Small intestine (tissue), 7 donors: ENCODE measurements at regions not wholly inside any gene's neighbourhood (a gene's known extent, or its start where the extent isn't known, plus 50 kb on each side); places are given as distances from the start of the nearest gene placed in this dataset.
"Not testable (repeated sequence)": the region's sequence is repeated elsewhere in the genome, so short reads cannot be mapped to it uniquely, and the experiment has no call there.

ENCODE experiments used
- DNase-seq, 2 donors: peaks; one replicate each; pipeline versions ENCODE4 v3.0.0 to v3.0.0-alpha.2; 2013
- FAIRE-seq: peaks from 2 replicates; lab custom pipeline; 2012; peaks lifted over from hg19 to GRCh38; lab: Jason Lieb, UNC
- H3K27ac ChIP-seq, 3 donors: one replicate each; pipeline ENCODE4 v1.5.1; 2013; ENCODE audit warnings: low read length in 2 of 3, mild to moderate bottlenecking in 2 of 3, control low read depth in 1 of 3, inconsistent platforms in 1 of 3, low read depth in 1 of 3, moderate library complexity in 1 of 3
- H3K27me3 ChIP-seq, 3 donors: one replicate each; pipeline ENCODE4 v1.6.1; 2013; ENCODE audit warnings: low read length in 3 of 3, inconsistent platforms in 1 of 3; ENCODE audit not compliant: control insufficient read depth in 3 of 3, insufficient read depth in 3 of 3
- H3K36me3 ChIP-seq, 3 donors: one replicate each; pipeline ENCODE4 v1.6.1; 2013; ENCODE audit warnings: low read length in 3 of 3, inconsistent platforms in 1 of 3, low read depth in 1 of 3, mild to moderate bottlenecking in 1 of 3, moderate library complexity in 1 of 3; ENCODE audit not compliant: control insufficient read depth in 3 of 3, insufficient read depth in 2 of 3
- H3K4me1 ChIP-seq, 3 donors: one replicate each; pipeline ENCODE4 v1.6.1; 2013; ENCODE audit warnings: low read length in 2 of 3, inconsistent platforms in 1 of 3, low read depth in 1 of 3, mild to moderate bottlenecking in 1 of 3, moderate library complexity in 1 of 3; ENCODE audit not compliant: control insufficient read depth in 3 of 3, insufficient read depth in 2 of 3
- H3K4me3 ChIP-seq, 3 donors: one replicate each; pipeline ENCODE4 v1.5.1; 2013; ENCODE audit warnings: low read length in 3 of 3, control low read depth in 1 of 3, inconsistent platforms in 1 of 3, low read depth in 1 of 3, mild to moderate bottlenecking in 1 of 3, moderate library complexity in 1 of 3
- H3K9me3 ChIP-seq, 2 donors: one replicate each; pipeline ENCODE4 v1.6.1; 2013; ENCODE audit warnings: low read depth in 1 of 2, low read length in 1 of 2; ENCODE audit not compliant: control insufficient read depth in 2 of 2, insufficient read depth in 1 of 2
- WGBS, 3 donors: extraction: QIAGEN DNeasy Blood & Tissue Kit; methylation state at CpG; one replicate each; pipeline ENCODE4 v1.1.7; 2013; 5-methylcytosine and 5-hydroxymethylcytosine counted together
- donor health status: healthy with polysubstance abuse.
- donor health status: control.
- donor health status: control.
- donor health status: Bipolar disorder and iron deficiency.
- donor health status: healthy.

- WGBS, 3 donors = 76 to 94% (median 85%) methylated on average over 6 of the region's 6 CpGs
- not testable (repeated sequence) for H3K27ac ChIP-seq, H3K4me3 ChIP-seq, DNase-seq, H3K36me3 ChIP-seq, H3K4me1 ChIP-seq, H3K27me3 ChIP-seq
- H3K9me3 ChIP-seq = peaks cover 4 to 18% of the 10 kb centered on the region in 2 donors
- peak; percentile 41 for FAIRE-seq
Observed at GRCh38 chr11:48902153-48902450, 81.6 kb downstream of the TRIM51G start.

DNA sequence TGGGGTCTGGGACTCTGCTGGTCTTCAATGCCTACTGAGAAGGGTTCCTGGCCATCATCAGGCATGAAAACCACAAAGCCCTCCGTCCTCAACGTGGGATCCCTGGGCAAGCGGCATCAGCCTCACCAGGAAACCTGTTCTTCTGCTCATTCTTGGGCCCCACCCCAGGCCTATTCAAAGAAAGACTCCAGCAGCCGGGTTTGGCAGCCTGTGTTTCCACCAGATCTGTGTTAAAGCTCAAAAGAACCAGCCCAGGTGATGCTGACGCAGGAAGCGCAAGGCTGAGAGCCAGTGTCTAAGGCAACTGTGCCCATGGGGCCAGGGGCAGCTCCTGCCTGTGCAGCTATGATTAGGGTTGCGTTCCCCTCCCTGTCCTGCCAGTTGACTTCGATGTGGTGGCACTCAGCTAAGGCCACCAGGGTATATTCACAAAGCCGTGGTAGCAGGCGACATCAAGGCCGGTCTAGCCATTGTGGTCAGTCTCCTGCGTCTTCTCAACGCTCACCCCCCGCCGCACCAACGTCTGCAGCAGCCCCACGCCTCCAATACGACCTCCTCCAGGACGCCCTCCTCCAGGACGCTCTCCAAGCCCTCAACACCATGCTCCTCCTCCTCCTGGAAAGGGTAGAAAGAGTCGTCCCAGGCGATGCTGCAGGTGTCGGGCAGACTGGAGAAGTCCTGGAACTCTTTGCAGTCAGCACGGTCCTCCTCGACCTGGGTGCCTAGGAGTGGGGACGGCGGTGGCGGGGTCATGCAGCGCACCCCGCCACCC, 82.1 kb downstream of the TRIM51G start:
- peaks cover 4 to 18% of the 10 kb centered on the region in 2 donors for H3K9me3 ChIP-seq
- H3K27me3 ChIP-seq, H3K36me3 ChIP-seq, DNase-seq, H3K27ac ChIP-seq, H3K4me3 ChIP-seq, H3K4me1 ChIP-seq, FAIRE-seq: not testable (repeated sequence)
- WGBS, 3 donors = 89 to 94% (median 94%) methylated on average over 29 to 30 of the region's 30 CpGs

DNA sequence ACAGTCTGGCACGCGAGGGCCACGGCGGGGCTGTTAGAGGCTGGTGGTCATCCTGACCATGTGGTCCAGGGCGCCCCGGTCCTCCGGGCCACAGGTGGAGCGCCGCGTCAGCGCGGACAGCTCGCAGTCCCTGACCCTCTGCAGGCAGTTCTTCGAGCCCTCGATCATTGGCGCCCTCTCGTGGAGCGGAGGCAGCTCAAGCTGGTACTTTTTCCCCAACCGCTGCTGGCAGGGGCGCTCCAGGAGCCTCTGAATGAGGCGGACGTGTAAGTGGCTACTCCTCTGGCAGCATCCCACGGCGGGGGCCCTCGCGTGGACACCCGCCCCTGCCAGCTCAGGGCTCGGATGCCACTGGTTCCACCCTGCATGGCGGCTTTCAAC, 82.9 kb downstream of the TRIM51G start:
- 84 to 95% (median 85%) methylated on average over 24 to 29 of the region's 29 CpGs for WGBS, 3 donors

GRCh38 chr11:48900131-48900800, 83.4 kb downstream of the TRIM51G start:
- no peaks in the 10 kb centered on the region for H3K4me1 ChIP-seq
- WGBS, 3 donors = 64 to 85% (median 78%) methylated on average over 39 to 53 of the region's 53 CpGs
- no peak overlapping the region for H3K27ac ChIP-seq
- peaks cover 4 to 18% of the 10 kb centered on the region in 2 donors for H3K9me3 ChIP-seq
- DNase-seq (no peak), FAIRE-seq (no peak)
- no peaks in the 10 kb centered on the region for H3K36me3 ChIP-seq
- H3K27me3 ChIP-seq = no peaks in the 10 kb centered on the region
- H3K4me3 ChIP-seq = no peak overlapping the region

More for the DNA sequence above, 82.9 kb downstream of the TRIM51G start:
- peaks cover 4 to 18% of the 10 kb centered on the region in 2 donors for H3K9me3 ChIP-seq
- H3K4me3 ChIP-seq, H3K27ac ChIP-seq, FAIRE-seq, H3K4me1 ChIP-seq, H3K27me3 ChIP-seq, H3K36me3 ChIP-seq, DNase-seq: not testable (repeated sequence)

DNA sequence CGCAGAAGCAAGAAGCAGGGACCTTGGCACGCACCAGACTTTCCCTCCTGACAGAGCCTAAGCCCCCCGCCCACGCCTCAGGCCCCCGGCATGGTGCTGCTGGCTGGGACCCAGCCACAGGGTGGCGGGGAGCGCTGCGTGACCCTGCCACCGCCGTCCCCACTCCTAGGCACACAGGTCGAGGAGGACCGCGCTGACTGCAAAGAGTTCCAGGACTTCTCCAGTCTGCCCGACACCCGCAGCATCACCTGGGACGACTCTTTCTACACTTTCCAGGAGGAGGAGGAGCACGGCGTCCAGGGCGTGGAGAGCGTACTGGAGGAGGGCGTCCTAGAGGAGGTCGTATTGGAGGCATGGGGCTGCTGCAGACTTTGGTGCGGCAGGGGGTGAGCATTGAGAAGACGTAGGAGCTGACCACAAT, 103.7 kb downstream of the TRIM51G start:
- FAIRE-seq (no peak), DNase-seq (no peak)
- no peak overlapping the region for H3K4me3 ChIP-seq
- H3K27me3 ChIP-seq = no peaks in the 10 kb centered on the region
- H3K9me3 ChIP-seq = peaks cover 0 to 5% of the 10 kb centered on the region in 2 donors
- no peaks in the 10 kb centered on the region for H3K4me1 ChIP-seq
- WGBS, 3 donors = 85 to 89% (median 87%) methylated on average over 23 to 24 of the region's 24 CpGs
- H3K36me3 ChIP-seq = no peaks in the 10 kb centered on the region
- no peak overlapping the region for H3K27ac ChIP-seq

- Histone ChIP-seq H3K27ac (no peak overlapping the region), H3K27me3 (no peaks in the 10 kb centered on the region), H3K4me3 (no peak overlapping the region), H3K4me1 (no peaks in the 10 kb centered on the region), H3K9me3 (peaks cover 0 to 5% of the 10 kb centered on the region in 2 donors), H3K36me3 (no peaks in the 10 kb centered on the region)
- DNase-seq (no peak), FAIRE-seq (no peak)
- 82 to 86% (median 83%) methylated on average over 3 of the region's 3 CpGs for WGBS, 3 donors
Observed at GRCh38 chr11:48879256-48879655, 104.4 kb downstream of the TRIM51G start.
